RWPE2 (cell line): ENCODE measurements at regions not wholly inside any gene's neighbourhood (a gene's known extent, or its start where the extent isn't known, plus 50 kb on each side); places are given as distances from the start of the nearest gene placed in this dataset.
"Not testable (repeated sequence)": the region's sequence is repeated elsewhere in the genome, so short reads cannot be mapped to it uniquely, and the experiment has no call there.

ENCODE experiments used
- ATAC-seq: fragments of 200-7000 bp; cut with Tn5 transposase; 3 replicates; pipeline ENCODE4 v1.9.1; 2021; ENCODE audit warnings: low read depth
- DNase-seq: peaks from one replicate; pipeline ENCODE4 v3.0.0-alpha.2; 2020; ENCODE audit warnings: low spot score
- H3K27ac ChIP-seq: fragments of 450-650 bp; 2 replicates; pipeline ENCODE4 v1.5.1; 2017; ENCODE audit warnings: mild to moderate bottlenecking; ENCODE audit not compliant: poor library complexity, severe bottlenecking
- H3K27me3 ChIP-seq: fragments of 250-450 bp; sonication (Bioruptor Pico); 2 replicates; pipeline ENCODE4 v1.5.1; 2021; ENCODE audit warnings: mild to moderate bottlenecking, moderate library complexity; ENCODE audit not compliant: insufficient read depth, poor library complexity, severe bottlenecking
- H3K36me3 ChIP-seq: fragments of 250-450 bp; sonication (Bioruptor Pico); 2 replicates; pipeline ENCODE4 v1.5.1; 2020; ENCODE audit warnings: low read depth, mild to moderate bottlenecking, moderate library complexity
- H3K4me1 ChIP-seq: fragments of 250-450 bp; sonication (Bioruptor Pico); 2 replicates; pipeline ENCODE4 v1.5.1; 2021; ENCODE audit warnings: mild to moderate bottlenecking, moderate library complexity; ENCODE audit not compliant: insufficient read depth, poor library complexity, severe bottlenecking
- H3K4me3 ChIP-seq: fragments of 250-450 bp; sonication (Bioruptor Pico); 2 replicates; pipeline ENCODE4 v1.5.1; 2021; ENCODE audit warnings: mild to moderate bottlenecking, moderate library complexity; ENCODE audit not compliant: severe bottlenecking
- H3K9me3 ChIP-seq: fragments of 250-450 bp; sonication (Bioruptor Pico); 2 replicates; pipeline ENCODE4 v1.5.1; 2021; ENCODE audit warnings: mild to moderate bottlenecking, moderate library complexity; ENCODE audit not compliant: severe bottlenecking
- TF ChIP-seq, protein P1 (sequence below): fragments of 450-650 bp; IDR thresholded peaks from one replicate; pipeline ENCODE4 v1.5.1; 2017; ENCODE audit warnings: mild to moderate bottlenecking, moderate library complexity; ENCODE audit not compliant: poor library complexity, severe bottlenecking

GRCh38 chr3:91348064-91348463 is 2240.6 kb downstream of the EPHA3 start:
- H3K27me3 ChIP-seq, DNase-seq, H3K36me3 ChIP-seq, H3K4me3 ChIP-seq, H3K4me1 ChIP-seq, H3K27ac ChIP-seq, H3K9me3 ChIP-seq: not testable (repeated sequence)
- ATAC-seq: peak; percentile 27; the same call in 1 of the 3 replicates

DNA sequence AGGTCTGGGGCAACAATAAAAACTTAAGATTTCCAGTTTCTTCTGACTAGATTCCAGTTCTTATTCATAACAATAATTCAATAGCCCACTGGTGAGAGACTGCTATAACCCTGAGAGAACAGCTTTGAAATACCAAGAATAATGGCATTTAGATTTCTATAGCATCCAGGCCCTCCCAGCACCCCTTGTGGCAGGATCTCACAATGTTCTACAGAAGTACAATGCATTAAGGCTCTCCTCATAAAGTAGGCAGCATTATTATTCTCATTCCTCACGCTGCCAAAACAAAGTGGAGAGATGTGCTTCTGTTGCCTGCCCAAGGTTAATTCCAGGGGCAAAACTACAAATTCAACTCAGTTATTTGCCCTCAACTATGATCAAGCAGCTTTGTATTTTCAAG is 2241.7 kb downstream of the EPHA3 start:
- not testable (repeated sequence) for H3K36me3 ChIP-seq, H3K27me3 ChIP-seq, H3K4me1 ChIP-seq, H3K4me3 ChIP-seq, DNase-seq, H3K9me3 ChIP-seq, H3K27ac ChIP-seq, ATAC-seq

DNA sequence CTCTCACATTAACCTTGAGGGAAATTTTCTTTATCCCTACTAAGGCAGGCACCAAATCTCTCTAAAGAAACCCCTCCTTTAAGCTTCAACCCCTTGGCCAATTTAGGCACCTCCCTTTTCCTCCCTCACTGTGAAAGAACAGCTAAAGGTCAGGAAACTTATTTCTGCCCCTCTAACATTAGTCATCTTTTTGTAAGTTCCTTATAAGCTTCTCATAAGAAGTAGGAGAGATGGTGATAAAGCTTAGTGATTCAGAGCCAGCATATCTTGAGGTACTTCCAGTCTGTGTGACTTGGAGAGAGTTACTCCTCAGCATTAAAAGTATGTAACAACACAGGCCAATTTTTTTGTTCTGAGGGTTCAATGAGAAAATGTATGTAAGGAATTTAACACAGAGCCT is 2244.7 kb downstream of the EPHA3 start:
- H3K4me1 ChIP-seq, ATAC-seq, H3K27me3 ChIP-seq, H3K27ac ChIP-seq, H3K4me3 ChIP-seq, DNase-seq, H3K36me3 ChIP-seq, H3K9me3 ChIP-seq: not testable (repeated sequence)

DNA sequence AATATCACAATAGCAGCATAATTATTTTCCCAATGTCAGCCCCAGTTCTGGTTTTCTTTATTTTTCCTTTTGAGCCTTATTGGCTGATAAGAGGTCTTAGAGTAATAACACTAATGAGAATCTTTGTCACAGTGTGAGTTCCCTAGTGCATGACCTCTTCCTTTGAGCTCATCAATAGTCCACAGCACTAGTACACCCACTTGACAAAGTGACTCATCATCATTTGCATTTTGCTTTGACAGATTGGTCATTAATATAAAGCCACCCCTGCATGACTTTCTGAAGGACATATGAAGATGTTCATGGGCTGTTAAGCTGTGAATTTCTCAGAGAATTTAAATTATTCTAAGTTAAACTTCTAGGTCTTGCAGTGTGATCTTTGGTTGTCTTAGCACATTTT is 2251.9 kb downstream of the EPHA3 start:
- DNase-seq, H3K9me3 ChIP-seq, H3K27me3 ChIP-seq, H3K27ac ChIP-seq, H3K4me1 ChIP-seq, H3K36me3 ChIP-seq, ATAC-seq, H3K4me3 ChIP-seq: not testable (repeated sequence)

- not testable (repeated sequence) for H3K27ac ChIP-seq
These were observed 2275.9 kb downstream of the EPHA3 start for GRCh38 chr3:91383100-91383894.

DNA sequence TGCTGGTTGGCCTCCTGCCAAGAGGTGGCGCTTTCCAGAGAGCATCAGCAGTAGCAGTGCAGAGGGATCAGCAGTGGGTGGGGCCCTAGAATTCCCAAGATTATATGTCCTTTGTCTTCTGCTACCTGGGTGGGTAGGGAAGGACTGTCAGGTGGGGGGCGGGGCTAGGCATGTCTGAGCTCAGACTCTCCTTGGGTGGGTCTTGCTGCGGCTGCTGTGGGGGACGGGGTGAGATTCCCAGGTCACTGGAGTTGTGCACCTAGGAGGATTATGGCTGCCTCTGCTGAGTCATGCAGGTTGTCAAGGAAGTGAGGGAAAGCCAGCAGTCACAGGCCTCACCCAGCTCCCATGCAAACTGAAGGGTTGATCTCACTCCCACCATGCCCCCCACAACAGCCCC is 2296.5 kb downstream of the EPHA3 start:
- H3K27me3 ChIP-seq, ATAC-seq, H3K4me1 ChIP-seq, H3K4me3 ChIP-seq, DNase-seq, H3K27ac ChIP-seq, H3K36me3 ChIP-seq, H3K9me3 ChIP-seq: not testable (repeated sequence)

More at GRCh38 chr3:91383100-91383894, 2275.9 kb downstream of the EPHA3 start:
- not testable (repeated sequence) for ATAC-seq, H3K9me3 ChIP-seq, H3K4me3 ChIP-seq, H3K27me3 ChIP-seq, DNase-seq, H3K36me3 ChIP-seq, H3K4me1 ChIP-seq

DNA sequence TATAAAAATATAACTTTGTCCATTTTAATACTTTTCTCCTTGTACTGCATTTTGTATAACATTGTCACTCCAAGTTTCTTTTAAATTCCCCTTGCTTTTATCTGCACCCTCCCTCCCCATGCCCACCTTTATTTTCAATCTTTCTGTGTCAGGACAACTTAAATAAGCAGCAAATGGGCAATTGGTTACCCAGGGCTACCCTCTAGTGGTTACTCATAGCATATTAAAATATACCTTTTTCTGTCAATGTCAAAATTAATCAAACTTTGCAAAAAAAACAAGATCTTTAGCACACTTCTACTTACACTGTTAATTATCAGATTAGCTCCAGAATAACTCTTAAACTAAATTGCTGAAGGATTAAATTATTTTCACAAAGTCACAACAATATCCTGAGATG is 2334.6 kb downstream of the EPHA3 start:
- not testable (repeated sequence) for DNase-seq, H3K27ac ChIP-seq, H3K4me3 ChIP-seq, H3K4me1 ChIP-seq, ATAC-seq, H3K9me3 ChIP-seq, H3K36me3 ChIP-seq, H3K27me3 ChIP-seq
- TF ChIP-seq, protein P1, sequence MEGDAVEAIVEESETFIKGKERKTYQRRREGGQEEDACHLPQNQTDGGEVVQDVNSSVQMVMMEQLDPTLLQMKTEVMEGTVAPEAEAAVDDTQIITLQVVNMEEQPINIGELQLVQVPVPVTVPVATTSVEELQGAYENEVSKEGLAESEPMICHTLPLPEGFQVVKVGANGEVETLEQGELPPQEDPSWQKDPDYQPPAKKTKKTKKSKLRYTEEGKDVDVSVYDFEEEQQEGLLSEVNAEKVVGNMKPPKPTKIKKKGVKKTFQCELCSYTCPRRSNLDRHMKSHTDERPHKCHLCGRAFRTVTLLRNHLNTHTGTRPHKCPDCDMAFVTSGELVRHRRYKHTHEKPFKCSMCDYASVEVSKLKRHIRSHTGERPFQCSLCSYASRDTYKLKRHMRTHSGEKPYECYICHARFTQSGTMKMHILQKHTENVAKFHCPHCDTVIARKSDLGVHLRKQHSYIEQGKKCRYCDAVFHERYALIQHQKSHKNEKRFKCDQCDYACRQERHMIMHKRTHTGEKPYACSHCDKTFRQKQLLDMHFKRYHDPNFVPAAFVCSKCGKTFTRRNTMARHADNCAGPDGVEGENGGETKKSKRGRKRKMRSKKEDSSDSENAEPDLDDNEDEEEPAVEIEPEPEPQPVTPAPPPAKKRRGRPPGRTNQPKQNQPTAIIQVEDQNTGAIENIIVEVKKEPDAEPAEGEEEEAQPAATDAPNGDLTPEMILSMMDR: peak; percentile 31

GRCh38 chr3:91442483-91442882 is 2335.1 kb downstream of the EPHA3 start:
- not testable (repeated sequence) for H3K4me3 ChIP-seq, H3K27ac ChIP-seq, H3K9me3 ChIP-seq, DNase-seq, ATAC-seq, H3K4me1 ChIP-seq, H3K27me3 ChIP-seq, H3K36me3 ChIP-seq

DNA sequence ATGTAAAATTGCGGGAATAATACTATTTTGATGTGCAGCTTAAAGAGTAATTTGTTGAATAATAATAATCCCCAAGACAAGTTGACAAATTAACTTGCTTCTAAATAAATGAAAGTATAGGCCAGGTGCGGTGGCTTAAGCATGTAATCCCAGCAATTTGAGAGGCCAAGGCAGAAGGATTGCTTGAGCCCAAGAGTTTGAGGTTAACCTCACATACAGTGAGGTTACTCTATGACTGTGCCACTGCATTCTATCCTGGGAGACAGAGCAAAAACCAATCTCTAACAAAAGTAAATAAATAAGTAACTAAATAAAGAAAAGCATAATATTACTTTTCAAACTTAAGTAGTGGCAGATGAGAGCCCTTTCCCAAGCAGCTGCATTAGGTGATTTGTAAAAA is 2341.0 kb downstream of the EPHA3 start:
- H3K36me3 ChIP-seq, DNase-seq, H3K4me3 ChIP-seq, ATAC-seq, H3K27me3 ChIP-seq, H3K27ac ChIP-seq, H3K9me3 ChIP-seq, H3K4me1 ChIP-seq: not testable (repeated sequence)

GRCh38 chr3:91466517-91466916 is 2359.1 kb downstream of the EPHA3 start:
- H3K4me3 ChIP-seq, H3K36me3 ChIP-seq, H3K4me1 ChIP-seq, H3K27me3 ChIP-seq, H3K27ac ChIP-seq, ATAC-seq, DNase-seq, H3K9me3 ChIP-seq: not testable (repeated sequence)

- DNase-seq, H3K27ac ChIP-seq, ATAC-seq, H3K4me1 ChIP-seq, H3K36me3 ChIP-seq, H3K27me3 ChIP-seq, H3K4me3 ChIP-seq, H3K9me3 ChIP-seq: not testable (repeated sequence)
These were observed 2361.8 kb downstream of the EPHA3 start for GRCh38 chr3:91469251-91469650.
